OCI-LY1 (cell line): ENCODE measurements at regions not wholly inside any gene's neighbourhood (a gene's known extent, or its start where the extent isn't known, plus 50 kb on each side); places are given as distances from the start of the nearest gene placed in this dataset.

ENCODE experiments used
- H2AFZ ChIP-seq: fragments of 200-600 bp; sonication (generic), shearing (Covaris generic); 2 replicates; pipeline ENCODE4 v1.6.0; 2014; ENCODE audit warnings: antibody characterized with exemption, mild to moderate bottlenecking, low read length
- H3F3A ChIP-seq: fragments of 200-600 bp; sonication (generic), shearing (Covaris generic); 2 replicates; pipeline ENCODE4 v1.6.0; 2014; ENCODE audit warnings: mild to moderate bottlenecking, antibody characterized with exemption, low read length, moderate library complexity; ENCODE audit not compliant: insufficient read depth
- H3K27ac ChIP-seq: fragments of 200-600 bp; sonication (generic); 2 replicates; pipeline ENCODE4 v1.5.1; 2014; ENCODE audit warnings: low read length, mixed run types, mild to moderate bottlenecking, low read depth; ENCODE audit not compliant: poor library complexity, severe bottlenecking
- H3K27me3 ChIP-seq: fragments of 200-600 bp; sonication (generic); 2 replicates; pipeline ENCODE4 v1.6.0; 2014; ENCODE audit warnings: antibody characterized with exemption, mild to moderate bottlenecking, low read length, moderate library complexity; ENCODE audit not compliant: insufficient read depth
- H3K36me3 ChIP-seq: fragments of 200-600 bp; sonication (generic); 2 replicates; pipeline ENCODE4 v1.6.1; 2014; ENCODE audit warnings: mild to moderate bottlenecking, antibody characterized with exemption, low read length, moderate library complexity, mixed read lengths; ENCODE audit not compliant: insufficient read depth
- H3K4me1 ChIP-seq: fragments of 200-600 bp; sonication (generic); 2 replicates; pipeline ENCODE4 v1.5.1; 2014; ENCODE audit warnings: mild to moderate bottlenecking, low read length, moderate library complexity; ENCODE audit not compliant: insufficient read depth, severe bottlenecking
- H3K4me2 ChIP-seq: fragments of 200-600 bp; sonication (generic), shearing (Covaris generic); 2 replicates; pipeline ENCODE4 v1.6.1; 2014; ENCODE audit warnings: low read length
- H3K4me3 ChIP-seq: fragments of 200-600 bp; sonication (generic); 2 replicates; pipeline ENCODE4 v1.5.1; 2014; ENCODE audit warnings: low read length, low read depth, mild to moderate bottlenecking, mixed read lengths; ENCODE audit not compliant: poor library complexity, severe bottlenecking
- H3K79me2 ChIP-seq: fragments of 200-600 bp; shearing (Covaris generic); 2 replicates; pipeline ENCODE4 v1.6.1; 2016; ENCODE audit warnings: mixed run types, low read length, mixed read lengths; ENCODE audit not compliant: insufficient read depth
- H3K9ac ChIP-seq: fragments of 200-600 bp; sonication (generic), shearing (Covaris generic); 2 replicates; pipeline ENCODE4 v1.6.1; 2014; ENCODE audit warnings: mild to moderate bottlenecking, low read length, mixed read lengths
- H3K9me2 ChIP-seq: fragments of 200-600 bp; sonication (generic), shearing (Covaris generic); 2 replicates; pipeline ENCODE4 v1.6.1; 2014; ENCODE audit warnings: low read depth, mild to moderate bottlenecking, low read length, mixed read lengths
- H3K9me3 ChIP-seq: fragments of 200-600 bp; shearing (Covaris generic); 2 replicates; pipeline ENCODE4 v1.6.1; 2014; ENCODE audit warnings: low read length, mixed read lengths
- H4K20me1 ChIP-seq: fragments of 200-600 bp; sonication (generic), shearing (Covaris generic); 2 replicates; pipeline ENCODE4 v1.6.0; 2016; ENCODE audit warnings: mild to moderate bottlenecking, low read length; ENCODE audit not compliant: insufficient read depth
- CTCF ChIP-seq: fragments of 200-600 bp; sonication (generic), shearing (Covaris generic); IDR thresholded peaks from 2 replicates; pipeline ENCODE4 v1.5.1; 2017; ENCODE audit warnings: mild to moderate bottlenecking, antibody characterized with exemption, low read length, moderate library complexity, mixed read lengths
- EZH2 ChIP-seq: fragments of 200-600 bp; sonication (generic), shearing (Covaris generic); IDR thresholded peaks from 2 replicates; pipeline ENCODE4 v1.8.0; 2017; ENCODE audit warnings: borderline replicate concordance, mixed run types, mild to moderate bottlenecking, antibody characterized with exemption, low read length, moderate library complexity, mixed read lengths

GRCh38 chr6:164000276-164000675 is 585.8 kb downstream of the QKI start:
- H3F3A ChIP-seq, result no peaks in the 10 kb centered on the region
- no peak overlapping the region for H3K4me3 ChIP-seq
- H4K20me1 ChIP-seq, result no peaks in the 10 kb centered on the region
- H3K36me3 ChIP-seq, result no peaks in the 10 kb centered on the region
- no peak overlapping the region for H3K27ac ChIP-seq
- H2AFZ ChIP-seq, result no peak overlapping the region
- H3K27me3 ChIP-seq, result 0 out of 2 replicates have a peak, but pooled peaks cover 3% of the 10 kb centered on the region
- no peak overlapping the region for H3K9ac ChIP-seq
- H3K79me2 ChIP-seq, result no peaks in the 10 kb centered on the region
- H3K9me2 ChIP-seq, result no peaks in the 10 kb centered on the region
- H3K4me1 ChIP-seq, result no peaks in the 10 kb centered on the region
- H3K9me3 ChIP-seq, result no peaks in the 10 kb centered on the region
- TF ChIP-seq CTCF (no peak), EZH2 (no peak)
- H3K4me2 ChIP-seq, result no peak overlapping the region

- TF ChIP-seq CTCF (no peak), EZH2 (no peak)
- Histone ChIP-seq H3K4me1 (no peaks in the 10 kb centered on the region), H3K4me2 (no peak overlapping the region), H3K9me2 (no peaks in the 10 kb centered on the region), H3K79me2 (no peaks in the 10 kb centered on the region), H3K4me3 (no peak overlapping the region), H3K9me3 (no peaks in the 10 kb centered on the region), H4K20me1 (no peaks in the 10 kb centered on the region), H2AFZ (no peak overlapping the region), H3K9ac (no peak overlapping the region), H3K36me3 (no peaks in the 10 kb centered on the region), H3F3A (no peaks in the 10 kb centered on the region), H3K27me3 (0 out of 2 replicates have a peak, but pooled peaks cover 3% of the 10 kb centered on the region), H3K27ac (no peak overlapping the region)
Measured at GRCh38 chr6:163999475-164000125, 585.1 kb downstream of the QKI start.

- Histone ChIP-seq H3K4me3 (no peak overlapping the region), H3F3A (no peaks in the 10 kb centered on the region), H3K9ac (no peak overlapping the region), H3K4me2 (no peak overlapping the region), H3K79me2 (no peaks in the 10 kb centered on the region), H3K27me3 (0 out of 2 replicates have a peak, but pooled peaks cover 3% of the 10 kb centered on the region), H3K9me2 (no peaks in the 10 kb centered on the region), H3K36me3 (no peaks in the 10 kb centered on the region), H3K9me3 (no peaks in the 10 kb centered on the region), H3K4me1 (no peaks in the 10 kb centered on the region), H4K20me1 (no peaks in the 10 kb centered on the region), H2AFZ (no peak overlapping the region), H3K27ac (no peak overlapping the region)
- TF ChIP-seq EZH2 (no peak), CTCF (no peak)
Measured at GRCh38 chr6:163998496-163998895, 584.0 kb downstream of the QKI start.
